ENCODE measurements at regions not wholly inside any gene's neighbourhood (a gene's known extent, or its start where the extent isn't known, plus 50 kb on each side); places are given as distances from the start of the nearest gene placed in this dataset.

GRCh38 chr1:9448132-9449109, 90.8 kb upstream of the SLC25A33 start:
- TF ChIP-seq TAF1 (IDR thresholded peaks at IDR 0.05; ENCODE audit: borderline replicate concordance, insufficient read depth, low read length) (no peak), POLR2AphosphoS5 (IDR thresholded peaks at IDR 0.05; ENCODE audit: low read depth, low read length) (no peak), SIN3A (IDR thresholded peaks at IDR 0.05; ENCODE audit: borderline replicate concordance, insufficient read depth, low read length) (no peak)
